PFSK-1 (cell line): ENCODE measurements at regions not wholly inside any gene's neighbourhood (a gene's known extent, or its start where the extent isn't known, plus 50 kb on each side); places are given as distances from the start of the nearest gene placed in this dataset.

Experiments used
- POLR2AphosphoS5 ChIP-seq: IDR thresholded peaks from 2 replicates; pipeline ENCODE4 v1.6.1; 2012; ENCODE audit warnings: low read depth, mild to moderate bottlenecking, control low read depth, low read length, moderate library complexity
- SIN3A ChIP-seq: IDR thresholded peaks from 2 replicates; pipeline ENCODE4 v1.6.1; 2012; ENCODE audit warnings: mild to moderate bottlenecking, low read length, moderate library complexity, borderline replicate concordance; ENCODE audit not compliant: insufficient read depth
- TAF1 ChIP-seq: IDR thresholded peaks from 2 replicates; pipeline ENCODE4 v1.6.1; 2012; ENCODE audit warnings: low read length, control low read depth, borderline replicate concordance; ENCODE audit not compliant: insufficient read depth
- TF ChIP-seq, protein P1 (sequence below), 2 experiments: IDR thresholded peaks; 2 replicates each; pipeline versions ENCODE4 v1.6.1 to v1.8.0; 2011 to 2012; ENCODE audit warnings: low read depth in 2 of 2, low read length in 2 of 2, control low read depth in 1 of 2, inconsistent platforms in 1 of 2, mild to moderate bottlenecking in 1 of 2, moderate library complexity in 1 of 2; ENCODE audit not compliant: insufficient read depth in 1 of 2

DNA sequence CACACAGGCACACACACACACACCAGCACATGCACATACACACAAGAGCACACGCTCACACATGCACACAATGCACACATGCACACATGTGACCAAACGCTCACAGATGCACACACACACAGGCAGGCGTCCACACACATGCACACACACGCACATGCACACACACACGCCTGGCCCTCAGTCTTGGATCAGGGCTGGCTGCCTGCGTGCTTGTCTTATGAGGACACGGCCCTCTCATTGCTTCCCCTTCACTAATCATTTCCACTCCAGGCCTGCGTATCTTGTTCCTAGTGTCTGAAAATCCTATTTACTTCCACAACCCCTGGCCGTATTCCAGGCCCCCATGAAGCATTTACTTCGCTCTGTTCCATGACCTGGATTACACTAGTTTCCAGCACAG is 740.5 kb downstream of the BRD1 start:
- TF ChIP-seq SIN3A (no peak), TAF1 (no peak), POLR2AphosphoS5 (no peak)
- TF ChIP-seq, protein P1, sequence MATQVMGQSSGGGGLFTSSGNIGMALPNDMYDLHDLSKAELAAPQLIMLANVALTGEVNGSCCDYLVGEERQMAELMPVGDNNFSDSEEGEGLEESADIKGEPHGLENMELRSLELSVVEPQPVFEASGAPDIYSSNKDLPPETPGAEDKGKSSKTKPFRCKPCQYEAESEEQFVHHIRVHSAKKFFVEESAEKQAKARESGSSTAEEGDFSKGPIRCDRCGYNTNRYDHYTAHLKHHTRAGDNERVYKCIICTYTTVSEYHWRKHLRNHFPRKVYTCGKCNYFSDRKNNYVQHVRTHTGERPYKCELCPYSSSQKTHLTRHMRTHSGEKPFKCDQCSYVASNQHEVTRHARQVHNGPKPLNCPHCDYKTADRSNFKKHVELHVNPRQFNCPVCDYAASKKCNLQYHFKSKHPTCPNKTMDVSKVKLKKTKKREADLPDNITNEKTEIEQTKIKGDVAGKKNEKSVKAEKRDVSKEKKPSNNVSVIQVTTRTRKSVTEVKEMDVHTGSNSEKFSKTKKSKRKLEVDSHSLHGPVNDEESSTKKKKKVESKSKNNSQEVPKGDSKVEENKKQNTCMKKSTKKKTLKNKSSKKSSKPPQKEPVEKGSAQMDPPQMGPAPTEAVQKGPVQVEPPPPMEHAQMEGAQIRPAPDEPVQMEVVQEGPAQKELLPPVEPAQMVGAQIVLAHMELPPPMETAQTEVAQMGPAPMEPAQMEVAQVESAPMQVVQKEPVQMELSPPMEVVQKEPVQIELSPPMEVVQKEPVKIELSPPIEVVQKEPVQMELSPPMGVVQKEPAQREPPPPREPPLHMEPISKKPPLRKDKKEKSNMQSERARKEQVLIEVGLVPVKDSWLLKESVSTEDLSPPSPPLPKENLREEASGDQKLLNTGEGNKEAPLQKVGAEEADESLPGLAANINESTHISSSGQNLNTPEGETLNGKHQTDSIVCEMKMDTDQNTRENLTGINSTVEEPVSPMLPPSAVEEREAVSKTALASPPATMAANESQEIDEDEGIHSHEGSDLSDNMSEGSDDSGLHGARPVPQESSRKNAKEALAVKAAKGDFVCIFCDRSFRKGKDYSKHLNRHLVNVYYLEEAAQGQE (IDR thresholded peaks at IDR 0.05; ENCODE audit: insufficient read depth in 1 of 2, low read depth in 2 of 2, low read length in 2 of 2), result no peak
